ENCODE measurements at regions not wholly inside any gene's neighbourhood (a gene's known extent, or its start where the extent isn't known, plus 50 kb on each side); places are given as distances from the start of the nearest gene placed in this dataset.

- TF ChIP-seq CTCF (IDR thresholded peaks at IDR 0.05), result no peak
- no peak for TF ChIP-seq ZC3H11A (IDR thresholded peaks at IDR 0.05)
- TF ChIP-seq ZSCAN20 (CRISPR knock-in tag; IDR thresholded peaks at IDR 0.05), result no peak
- no peak for TF ChIP-seq POLR2A (IDR thresholded peaks at IDR 0.05; ENCODE audit: low read length)
- no peak for TF ChIP-seq MAX (IDR thresholded peaks at IDR 0.05)
- TF ChIP-seq JUN (IDR thresholded peaks at IDR 0.05), result no peak
- TF ChIP-seq RCOR1 (IDR thresholded peaks at IDR 0.05; ENCODE audit: low read depth, low read length), result no peak
- TF ChIP-seq PBX3 (IDR thresholded peaks at IDR 0.05), result no peak
- TF ChIP-seq REST (IDR thresholded peaks at IDR 0.05), result no peak
- no peak for TF ChIP-seq ELK1 (IDR thresholded peaks at IDR 0.05; ENCODE audit: low read depth, low read length)
- no peak for TF ChIP-seq EP300 (IDR thresholded peaks at IDR 0.05)
Measured at GRCh38 chr4:155582971-155583437, 83.6 kb upstream of the GUCY1A1 start.

Measured in A549 (cell line).